Activated CD4-positive, alpha-beta memory T cell treated with anti-CD3 and anti-CD28 coated beads for 36 hours (primary cell): ENCODE measurements at regions not wholly inside any gene's neighbourhood (a gene's known extent, or its start where the extent isn't known, plus 50 kb on each side); places are given as distances from the start of the nearest gene placed in this dataset.

Experiments used
- CTCF ChIA-PET: fragments of 350-600 bp; sonication (Branson Sonifier 250); formaldehyde crosslinking; loops from one replicate; lab custom pipeline; 2021; ENCODE audit warnings: antibody characterized with exemption, inconsistent platforms; lab: Charles Lee
- POLR2A ChIA-PET: fragments of 350-600 bp; sonication (Branson Sonifier 250); formaldehyde crosslinking; loops from one replicate; lab custom pipeline; 2021; ENCODE audit warnings: antibody characterized with exemption; lab: Charles Lee
- DNase-seq: peaks from one replicate; pipeline ENCODE4 v3.0.0-alpha.2; 2020
- H3K27ac Mint-ChIP-seq: one replicate; pipeline ENCODE4 v1.8.0; 2021; ENCODE audit warnings: mixed read lengths
- H3K27me3 Mint-ChIP-seq: one replicate; pipeline ENCODE4 v1.8.0; 2021; ENCODE audit warnings: mixed read lengths
- H3K36me3 Mint-ChIP-seq: one replicate; pipeline ENCODE4 v1.8.0; 2021; ENCODE audit warnings: mixed read lengths
- H3K4me1 Mint-ChIP-seq: one replicate; pipeline ENCODE4 v1.8.0; 2021; ENCODE audit warnings: low read depth, mixed read lengths
- H3K4me3 Mint-ChIP-seq: one replicate; pipeline ENCODE4 v1.8.0; 2021; ENCODE audit warnings: mild to moderate bottlenecking, mixed read lengths
- H3K9me3 Mint-ChIP-seq: one replicate; pipeline ENCODE4 v1.8.0; 2021; ENCODE audit warnings: mixed read lengths
- intact Hi-C: fragments of 100-400 bp; cut with micrococcal nuclease; formaldehyde crosslinking; loops from one replicate; pipeline ENCODE4 v1.15.1; 2023

DNA sequence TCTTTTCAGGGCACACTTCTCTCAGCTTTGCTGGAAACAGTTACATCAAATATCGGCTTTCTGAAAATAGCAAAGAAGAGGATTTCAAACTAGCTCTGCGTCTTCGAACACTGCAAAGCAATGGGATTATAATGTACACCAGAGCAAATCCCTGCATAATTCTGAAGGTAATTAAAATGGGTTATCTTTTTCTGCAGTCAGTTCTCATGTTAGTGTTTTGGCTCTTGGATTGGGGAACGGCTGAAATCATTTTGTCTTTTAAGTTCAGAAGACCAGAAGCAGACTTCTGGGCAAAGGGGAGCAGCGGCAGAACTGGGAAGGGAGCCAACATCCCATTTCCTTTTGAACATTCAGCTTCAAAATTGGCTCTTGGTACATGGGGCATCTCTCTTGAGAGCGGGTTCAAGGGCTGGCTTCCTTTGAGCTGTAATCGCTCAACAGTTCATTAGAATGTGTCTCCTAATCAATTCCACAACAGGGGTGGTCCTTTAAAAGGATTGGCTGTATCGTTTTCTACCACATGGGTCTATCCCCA lies 110.2 kb upstream of the MTNR1B start:
- no peaks in the 10 kb centered on the region for H3K36me3 Mint-ChIP-seq
- POLR2A ChIA-PET, result no interaction called here
- CTCF ChIA-PET, result no interaction called here
- no peaks in the 10 kb centered on the region for H3K27me3 Mint-ChIP-seq
- H3K4me1 Mint-ChIP-seq, result no peaks in the 10 kb centered on the region
- H3K4me3 Mint-ChIP-seq, result no peak overlapping the region
- DNase-seq, result no peak
- no peak overlapping the region for H3K27ac Mint-ChIP-seq
- intact Hi-C loops, result no loop called here
- no peaks in the 10 kb centered on the region for H3K9me3 Mint-ChIP-seq

DNA sequence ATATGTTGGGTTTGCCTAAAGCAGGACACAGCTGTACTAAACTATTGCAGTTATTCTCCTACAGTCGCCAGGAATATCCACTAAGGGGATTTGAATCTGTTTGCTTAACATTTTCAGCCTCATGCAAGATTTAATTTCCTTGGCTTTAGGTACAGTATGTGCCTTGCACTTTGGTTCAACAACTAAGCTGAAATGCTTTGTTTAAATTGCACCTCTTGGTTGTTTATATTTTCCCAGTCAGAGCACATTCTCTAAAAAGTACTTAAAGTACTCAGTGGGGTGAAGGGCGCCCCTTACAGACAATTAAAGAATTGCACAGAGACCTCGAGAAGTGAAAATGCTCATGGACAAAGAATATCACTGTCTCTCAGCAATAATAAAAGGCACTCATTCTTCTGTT lies 107.8 kb upstream of the MTNR1B start:
- Mint-ChIP-seq H3K4me1 (no peaks in the 10 kb centered on the region), H3K27ac (no peak overlapping the region), H3K9me3 (no peaks in the 10 kb centered on the region), H3K36me3 (no peaks in the 10 kb centered on the region), H3K4me3 (no peak overlapping the region), H3K27me3 (no peaks in the 10 kb centered on the region)
- no peak for DNase-seq
- intact Hi-C loops, result no loop called here
- CTCF ChIA-PET, result no interaction called here
- POLR2A ChIA-PET, result no interaction called here

- Mint-ChIP-seq H3K27ac (no peak overlapping the region), H3K36me3 (no peaks in the 10 kb centered on the region), H3K4me1 (no peaks in the 10 kb centered on the region), H3K27me3 (no peaks in the 10 kb centered on the region), H3K9me3 (no peaks in the 10 kb centered on the region), H3K4me3 (no peak overlapping the region)
- ChIA-PET CTCF (no interaction called here), POLR2A (no interaction called here)
- intact Hi-C loops, result no loop called here
- DNase-seq, result no peak
These were observed 104.1 kb upstream of the MTNR1B start for GRCh38 chr11:92865352-92865751.

DNA sequence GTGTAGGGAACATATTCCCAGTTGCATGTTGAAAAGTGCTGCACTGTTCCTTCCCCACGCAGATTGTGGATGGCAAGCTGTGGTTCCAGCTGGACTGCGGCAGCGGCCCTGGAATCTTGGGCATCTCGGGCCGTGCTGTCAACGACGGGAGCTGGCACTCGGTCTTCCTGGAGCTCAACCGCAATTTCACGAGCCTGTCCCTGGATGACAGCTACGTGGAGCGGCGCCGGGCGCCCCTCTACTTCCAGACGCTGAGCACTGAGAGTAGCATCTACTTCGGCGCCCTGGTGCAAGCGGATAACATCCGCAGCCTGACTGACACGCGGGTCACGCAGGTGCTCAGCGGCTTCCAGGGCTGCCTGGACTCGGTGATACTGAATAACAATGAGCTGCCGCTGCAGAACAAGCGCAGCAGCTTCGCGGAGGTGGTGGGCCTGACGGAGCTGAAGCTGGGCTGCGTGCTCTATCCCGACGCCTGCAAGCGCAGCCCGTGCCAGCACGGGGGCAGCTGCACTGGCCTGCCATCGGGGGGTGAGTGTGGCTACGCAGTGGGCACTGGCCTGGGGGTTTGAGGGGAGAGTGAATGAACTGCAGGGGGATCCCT lies 102.7 kb upstream of the MTNR1B start:
- no peaks in the 10 kb centered on the region for H3K36me3 Mint-ChIP-seq
- ChIA-PET POLR2A (no interaction called here), CTCF (no interaction called here)
- no peak overlapping the region for H3K4me3 Mint-ChIP-seq
- H3K27me3 Mint-ChIP-seq, result no peaks in the 10 kb centered on the region
- H3K27ac Mint-ChIP-seq, result no peak overlapping the region
- no peak for DNase-seq
- H3K4me1 Mint-ChIP-seq, result no peaks in the 10 kb centered on the region
- H3K9me3 Mint-ChIP-seq, result no peaks in the 10 kb centered on the region
- intact Hi-C loops, result no loop called here

DNA sequence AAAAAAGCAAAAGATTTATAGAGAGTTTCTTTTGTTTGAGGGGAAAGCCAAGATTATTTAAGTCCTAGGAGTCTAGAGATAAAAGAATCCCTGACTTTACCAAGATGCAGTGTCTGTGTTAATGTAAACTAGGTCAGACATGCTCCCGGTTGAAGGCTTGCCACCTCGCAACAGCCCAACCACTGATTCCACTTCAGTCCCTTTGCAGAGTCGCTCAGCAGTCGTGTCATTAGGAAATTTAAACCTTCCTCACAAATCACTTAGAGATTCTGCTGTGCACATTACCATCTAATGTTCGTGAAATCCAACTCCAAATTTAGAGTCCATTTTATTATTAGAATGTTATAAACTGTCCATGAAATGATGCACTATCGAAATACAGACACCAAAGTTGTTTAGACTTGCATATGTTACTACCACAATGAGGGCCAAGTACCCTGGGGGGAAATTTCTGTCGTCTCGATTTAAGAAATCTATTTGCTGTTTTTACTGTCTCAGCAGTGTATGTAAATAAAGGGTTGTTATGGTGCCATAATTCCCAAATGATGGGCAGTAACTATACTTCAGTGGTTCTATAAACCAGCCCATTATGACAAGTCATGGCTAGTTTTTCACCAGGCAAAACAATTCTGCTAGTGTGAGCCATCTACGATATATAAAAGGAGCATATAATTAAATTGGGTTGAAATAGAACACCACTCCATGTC lies 101.4 kb upstream of the MTNR1B start:
- ChIA-PET POLR2A (no interaction called here), CTCF (no interaction called here)
- Mint-ChIP-seq H3K27ac (no peak overlapping the region), H3K4me1 (no peaks in the 10 kb centered on the region), H3K9me3 (no peaks in the 10 kb centered on the region), H3K4me3 (no peak overlapping the region), H3K27me3 (no peaks in the 10 kb centered on the region), H3K36me3 (no peaks in the 10 kb centered on the region)
- intact Hi-C loops, result no loop called here
- no peak for DNase-seq

DNA sequence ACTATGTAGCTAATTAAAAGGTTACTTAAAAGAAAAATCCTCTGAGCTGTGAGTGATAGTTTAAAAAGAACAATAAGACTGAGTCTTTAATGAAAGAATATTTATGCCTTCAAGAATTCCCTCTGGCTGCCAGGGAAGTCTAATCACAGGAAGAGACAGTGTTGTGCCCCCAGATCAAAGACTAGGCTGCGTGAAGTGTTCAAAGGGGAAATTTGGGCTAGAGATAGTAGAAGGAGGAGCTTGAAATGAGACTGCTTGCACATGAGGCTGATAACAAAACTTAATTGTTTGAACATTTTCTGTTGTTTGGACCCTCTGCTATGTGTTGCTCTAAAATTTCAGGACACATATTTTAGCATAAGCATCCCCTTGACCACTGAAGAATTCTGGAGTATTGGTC lies 99.7 kb upstream of the MTNR1B start:
- Mint-ChIP-seq H3K9me3 (no peaks in the 10 kb centered on the region), H3K4me1 (no peaks in the 10 kb centered on the region), H3K27me3 (no peaks in the 10 kb centered on the region), H3K36me3 (no peaks in the 10 kb centered on the region), H3K4me3 (no peak overlapping the region), H3K27ac (no peak overlapping the region)
- ChIA-PET CTCF (no interaction called here), POLR2A (no interaction called here)
- no peak for DNase-seq
- intact Hi-C loops, result no loop called here

DNA sequence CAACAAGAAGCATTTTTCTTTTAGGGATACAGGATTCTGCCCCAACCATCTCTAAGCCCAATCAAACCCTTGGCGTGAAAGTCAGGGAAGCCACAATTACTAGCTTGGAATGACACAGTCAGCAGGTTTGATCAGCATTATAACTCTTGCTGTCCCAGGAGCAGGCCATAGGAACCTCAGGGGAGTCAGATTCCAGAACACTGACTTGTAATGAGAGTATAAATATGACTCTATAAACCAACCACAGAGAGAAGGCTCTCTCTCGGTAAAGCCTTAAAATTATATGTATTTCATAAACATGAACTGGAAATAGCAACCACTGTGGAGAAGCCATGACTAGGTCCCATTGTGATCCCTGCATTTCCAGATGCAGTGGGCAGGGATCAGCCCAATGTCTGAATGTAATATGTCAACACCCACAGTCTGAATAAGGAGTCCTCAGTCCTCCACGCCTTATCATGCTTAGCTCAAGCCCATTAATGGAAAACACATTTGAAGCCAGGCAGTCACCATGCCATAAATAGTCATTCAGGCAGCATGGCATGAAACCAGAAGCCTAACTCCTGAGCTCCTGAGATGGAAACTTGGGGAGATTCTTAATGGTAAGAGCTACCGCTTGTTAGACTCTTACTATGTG lies 99.1 kb upstream of the MTNR1B start:
- intact Hi-C loops, result no loop called here
- Mint-ChIP-seq H3K4me3 (no peak overlapping the region), H3K4me1 (no peaks in the 10 kb centered on the region), H3K9me3 (no peaks in the 10 kb centered on the region), H3K36me3 (no peaks in the 10 kb centered on the region), H3K27me3 (no peaks in the 10 kb centered on the region), H3K27ac (no peak overlapping the region)
- DNase-seq, result no peak
- ChIA-PET POLR2A (no interaction called here), CTCF (no interaction called here)

DNA sequence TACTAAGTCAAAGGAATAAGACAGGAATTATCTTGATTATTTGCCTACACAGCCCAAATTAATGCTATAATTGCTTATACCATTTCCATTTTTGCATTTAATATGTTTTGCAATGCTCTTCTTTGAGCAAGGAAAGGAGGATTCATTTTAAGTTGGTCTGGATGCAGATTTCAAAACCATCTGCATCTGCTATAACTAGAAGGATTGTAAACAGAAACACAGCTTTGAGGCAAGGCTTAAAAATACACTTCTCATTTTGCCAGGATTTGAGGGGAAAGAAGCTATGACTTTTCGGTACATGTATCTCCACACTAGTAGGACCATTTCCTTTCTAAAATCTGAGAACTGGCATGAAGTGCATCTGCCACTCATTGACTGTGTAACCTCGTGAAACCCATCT lies 95.9 kb upstream of the MTNR1B start:
- intact Hi-C loops, result no loop called here

GRCh38 chr11:92875473-92875872 lies 94.0 kb upstream of the MTNR1B start:
- peaks cover 2% of the 10 kb centered on the region for H3K27me3 Mint-ChIP-seq
- no peak overlapping the region for H3K4me3 Mint-ChIP-seq
- intact Hi-C loops, result no loop called here
- no peak overlapping the region for H3K27ac Mint-ChIP-seq
- DNase-seq, result no peak
- no peaks in the 10 kb centered on the region for H3K4me1 Mint-ChIP-seq
- POLR2A ChIA-PET, result no interaction called here
- CTCF ChIA-PET, result no interaction called here
- H3K9me3 Mint-ChIP-seq, result no peaks in the 10 kb centered on the region
- H3K36me3 Mint-ChIP-seq, result no peaks in the 10 kb centered on the region

More for the DNA sequence above, 95.9 kb upstream of the MTNR1B start:
- DNase-seq, result no peak
- Mint-ChIP-seq H3K4me3 (no peak overlapping the region), H3K4me1 (no peaks in the 10 kb centered on the region), H3K27ac (no peak overlapping the region), H3K36me3 (no peaks in the 10 kb centered on the region), H3K27me3 (peaks cover 2% of the 10 kb centered on the region), H3K9me3 (no peaks in the 10 kb centered on the region)
- ChIA-PET POLR2A (no interaction called here), CTCF (no interaction called here)

- H3K9me3 Mint-ChIP-seq, result no peaks in the 10 kb centered on the region
- intact Hi-C loops, result no loop called here
- no peak overlapping the region for H3K27ac Mint-ChIP-seq
- DNase-seq, result no peak
- H3K4me3 Mint-ChIP-seq, result no peak overlapping the region
- no peaks in the 10 kb centered on the region for H3K36me3 Mint-ChIP-seq
- ChIA-PET CTCF (interaction anchor here (0.6 kb wide), 1 partner anchor 1187 kb away, joined by 3 read pairs; no protein-coding TSS in a partner anchor), POLR2A (no interaction called here)
- peaks cover 4% of the 10 kb centered on the region for H3K27me3 Mint-ChIP-seq
- no peaks in the 10 kb centered on the region for H3K4me1 Mint-ChIP-seq
These were observed 90.4 kb upstream of the MTNR1B start for GRCh38 chr11:92879086-92879485.

- Mint-ChIP-seq H3K4me1 (no peaks in the 10 kb centered on the region), H3K9me3 (no peaks in the 10 kb centered on the region), H3K27ac (no peak overlapping the region), H3K27me3 (peaks cover 4% of the 10 kb centered on the region), H3K4me3 (no peak overlapping the region), H3K36me3 (no peaks in the 10 kb centered on the region)
- intact Hi-C loops, result no loop called here
- CTCF ChIA-PET, result no interaction called here
- POLR2A ChIA-PET, result no interaction called here
- no peak for DNase-seq
These were observed 89.1 kb upstream of the MTNR1B start for GRCh38 chr11:92880381-92880780.

- intact Hi-C loops, result no loop called here
- no peaks in the 10 kb centered on the region for H3K9me3 Mint-ChIP-seq
- H3K4me1 Mint-ChIP-seq, result no peaks in the 10 kb centered on the region
- no peaks in the 10 kb centered on the region for H3K36me3 Mint-ChIP-seq
- H3K27me3 Mint-ChIP-seq, result peaks cover 4% of the 10 kb centered on the region
- no peak overlapping the region for H3K27ac Mint-ChIP-seq
- CTCF ChIA-PET, result no interaction called here
- no peak overlapping the region for H3K4me3 Mint-ChIP-seq
- DNase-seq, result no peak
- POLR2A ChIA-PET, result no interaction called here
These were observed 87.5 kb upstream of the MTNR1B start for GRCh38 chr11:92881940-92882450.
